Mesenchymal stem cell (in vitro differentiated cells and primary cell): ENCODE measurements at regions not wholly inside any gene's neighbourhood (a gene's known extent, or its start where the extent isn't known, plus 50 kb on each side); places are given as distances from the start of the nearest gene placed in this dataset.

Experiments used
- DNase-seq: peaks from one replicate; pipeline ENCODE4 v3.0.0-alpha.2; 2013
- H2AFZ ChIP-seq: one replicate; pipeline ENCODE4 v1.6.1; 2013; ENCODE audit warnings: low read depth, mild to moderate bottlenecking, control low read depth, inconsistent platforms, low read length, moderate library complexity
- H2AK5ac ChIP-seq: 2 replicates; pipeline ENCODE4 v1.6.1; 2013; ENCODE audit warnings: low read length, moderate library complexity, mild to moderate bottlenecking, inconsistent platforms; ENCODE audit not compliant: severe bottlenecking
- H2BK120ac ChIP-seq: one replicate; pipeline ENCODE4 v1.6.1; 2013; ENCODE audit warnings: low read depth, mild to moderate bottlenecking, inconsistent platforms, low read length, moderate library complexity
- H2BK12ac ChIP-seq, 2 experiments: one replicate each; pipeline ENCODE4 v1.6.1; 2013; ENCODE audit warnings: inconsistent platforms in 2 of 2, low read length in 2 of 2, mild to moderate bottlenecking in 2 of 2, moderate library complexity in 2 of 2, control low read depth in 1 of 2
- H2BK15ac ChIP-seq: one replicate; pipeline ENCODE4 v1.6.1; 2013; ENCODE audit warnings: mild to moderate bottlenecking, low read depth, inconsistent platforms; ENCODE audit not compliant: poor library complexity, severe bottlenecking
- H2BK5ac ChIP-seq: 2 replicates; pipeline ENCODE4 v1.6.1; 2013; ENCODE audit warnings: low read depth, mild to moderate bottlenecking, low read length, control low read depth, inconsistent platforms; ENCODE audit not compliant: poor library complexity, severe bottlenecking
- H3K14ac ChIP-seq, 2 experiments: one replicate each; pipeline ENCODE4 v1.6.1; 2013; ENCODE audit warnings: inconsistent platforms in 2 of 2, low read length in 2 of 2, control low read depth in 1 of 2, mild to moderate bottlenecking in 1 of 2, moderate library complexity in 1 of 2
- H3K18ac ChIP-seq, 2 experiments: one replicate each; pipeline ENCODE4 v1.6.1; 2013; ENCODE audit warnings: inconsistent platforms in 2 of 2, low read length in 2 of 2, control low read depth in 1 of 2, low read depth in 1 of 2, mild to moderate bottlenecking in 1 of 2
- H3K23ac ChIP-seq, 2 experiments: one replicate each; pipeline ENCODE4 v1.6.1; 2013; ENCODE audit warnings: inconsistent platforms in 2 of 2, low read length in 2 of 2, mild to moderate bottlenecking in 2 of 2, moderate library complexity in 2 of 2, control low read depth in 1 of 2
- H3K27ac ChIP-seq: 2 replicates; pipeline ENCODE4 v1.5.1; 2013; ENCODE audit warnings: mild to moderate bottlenecking, moderate library complexity, low read length, control low read depth, inconsistent platforms; ENCODE audit not compliant: poor library complexity, severe bottlenecking
- H3K27me3 ChIP-seq, 2 experiments: 2 replicates each; pipeline versions ENCODE4 v1.6.1 to v1.7.0; 2013; ENCODE audit warnings: low read length in 2 of 2, mild to moderate bottlenecking in 2 of 2, moderate library complexity in 2 of 2, control low read depth in 1 of 2, inconsistent platforms in 1 of 2; ENCODE audit not compliant: control insufficient read depth in 1 of 2, insufficient read depth in 1 of 2
- H3K36me3 ChIP-seq, 2 experiments: 2 replicates each; pipeline versions ENCODE4 v1.6.1 to v1.7.0; 2013; ENCODE audit warnings: low read length in 2 of 2, control low read depth in 1 of 2, inconsistent platforms in 1 of 2, low read depth in 1 of 2, mild to moderate bottlenecking in 1 of 2; ENCODE audit not compliant: insufficient read depth in 2 of 2, control insufficient read depth in 1 of 2
- H3K4ac ChIP-seq, 2 experiments: one replicate each; pipeline ENCODE4 v1.6.1; 2013; ENCODE audit warnings: inconsistent platforms in 2 of 2, low read length in 2 of 2, mild to moderate bottlenecking in 2 of 2, moderate library complexity in 2 of 2, control low read depth in 1 of 2, low read depth in 1 of 2
- H3K4me1 ChIP-seq: 2 replicates; pipeline ENCODE4 v1.6.1; 2013; ENCODE audit warnings: low read depth, low read length, control low read depth; ENCODE audit not compliant: control insufficient read depth, insufficient read depth
- H3K4me2 ChIP-seq: 2 replicates; pipeline ENCODE4 v1.6.1; 2013; ENCODE audit warnings: low read length, mild to moderate bottlenecking, inconsistent platforms; ENCODE audit not compliant: poor library complexity, severe bottlenecking
- H3K4me3 ChIP-seq, 2 experiments: 2 replicates each; pipeline versions ENCODE4 v1.5.1 to v1.7.0; 2013; ENCODE audit warnings: low read length in 2 of 2, mild to moderate bottlenecking in 2 of 2, control low read depth in 1 of 2, low read depth in 1 of 2; ENCODE audit not compliant: insufficient read depth in 1 of 2
- H3K79me1 ChIP-seq: replicated peaks from 2 replicates; pipeline ENCODE4 v1.6.1; 2013; ENCODE audit warnings: mild to moderate bottlenecking, control low read depth, low read length, inconsistent platforms; ENCODE audit not compliant: poor library complexity, severe bottlenecking
- H3K9ac ChIP-seq: 2 replicates; pipeline ENCODE4 v1.7.0; 2013; ENCODE audit warnings: mild to moderate bottlenecking, low read length, moderate library complexity
- H3K9me3 ChIP-seq: 2 replicates; pipeline ENCODE4 v1.7.0; 2013; ENCODE audit warnings: mild to moderate bottlenecking, low read length; ENCODE audit not compliant: control insufficient read depth
- H4K8ac ChIP-seq: one replicate; pipeline ENCODE4 v1.6.1; 2013; ENCODE audit warnings: inconsistent platforms, mild to moderate bottlenecking, low read length, moderate library complexity
- H4K91ac ChIP-seq: one replicate; pipeline ENCODE4 v1.6.1; 2013; ENCODE audit warnings: mild to moderate bottlenecking, low read length, inconsistent platforms
- WGBS: methylation state at CpG from one replicate; pipeline ENCODE4 v1.1.7; 2013; ENCODE audit warnings: mixed read lengths; 5-methylcytosine and 5-hydroxymethylcytosine counted together

- H3K4me1 ChIP-seq: no peaks in the 10 kb centered on the region
- H3K27ac ChIP-seq: no peak overlapping the region
- no peak overlapping the region for H4K8ac ChIP-seq
- H3K14ac ChIP-seq: no peak overlapping the region
- no peaks in the 10 kb centered on the region for H3K79me1 ChIP-seq
- H3K4me2 ChIP-seq: no peak overlapping the region
- no peak overlapping the region for H3K18ac ChIP-seq
- no peak overlapping the region for H3K9ac ChIP-seq
- DNase-seq: no peak
- no peak overlapping the region for H2AFZ ChIP-seq
- H2BK120ac ChIP-seq: no peak overlapping the region
- no peak overlapping the region for H3K23ac ChIP-seq
- no peak overlapping the region for H3K4ac ChIP-seq
- H2BK12ac ChIP-seq: no peak overlapping the region
- no peak overlapping the region for H2AK5ac ChIP-seq
- WGBS: 83% methylated on average over 2 of the region's 2 CpGs
- H3K4me3 ChIP-seq: no peak overlapping the region
- H3K36me3 ChIP-seq: no peaks in the 10 kb centered on the region
- H3K27me3 ChIP-seq: no peaks in the 10 kb centered on the region
- H3K9me3 ChIP-seq: no peaks in the 10 kb centered on the region
- no peak overlapping the region for H2BK5ac ChIP-seq
- no peak overlapping the region for H2BK15ac ChIP-seq
- no peak overlapping the region for H4K91ac ChIP-seq
Observed at GRCh38 chrX:146238173-146238572, 420.5 kb downstream of the SLITRK2 start.

GRCh38 chrX:146241902-146242301 lies 424.3 kb downstream of the SLITRK2 start:
- H3K4me3 ChIP-seq: no peak overlapping the region
- DNase-seq: no peak
- no peaks in the 10 kb centered on the region for H3K36me3 ChIP-seq
- H3K14ac ChIP-seq: no peak overlapping the region
- no peak overlapping the region for H3K4ac ChIP-seq
- H2BK120ac ChIP-seq: no peak overlapping the region
- peaks cover 0 to 3% of the 10 kb centered on the region in 2 experiments for H3K27me3 ChIP-seq
- no peak overlapping the region for H3K23ac ChIP-seq
- H2BK12ac ChIP-seq: no peak overlapping the region
- H2AFZ ChIP-seq: no peak overlapping the region
- H3K9ac ChIP-seq: no peak overlapping the region
- no peak overlapping the region for H3K27ac ChIP-seq
- H3K4me2 ChIP-seq: no peak overlapping the region
- no peak overlapping the region for H2AK5ac ChIP-seq
- H4K8ac ChIP-seq: no peak overlapping the region
- no peak overlapping the region for H3K18ac ChIP-seq
- no peaks in the 10 kb centered on the region for H3K4me1 ChIP-seq
- no peak overlapping the region for H2BK15ac ChIP-seq
- WGBS: 38% methylated on average over 1 of the region's 3 CpGs
- no peaks in the 10 kb centered on the region for H3K9me3 ChIP-seq
- no peaks in the 10 kb centered on the region for H3K79me1 ChIP-seq
- H2BK5ac ChIP-seq: no peak overlapping the region
- H4K91ac ChIP-seq: no peak overlapping the region

- no peak overlapping the region for H3K9ac ChIP-seq
- H3K23ac ChIP-seq: no peak overlapping the region
- no peak overlapping the region for H4K8ac ChIP-seq
- H3K4ac ChIP-seq: no peak overlapping the region
- H2BK15ac ChIP-seq: no peak overlapping the region
- H2AK5ac ChIP-seq: no peak overlapping the region
- no peak overlapping the region for H4K91ac ChIP-seq
- no peak overlapping the region for H2BK5ac ChIP-seq
- no peak overlapping the region for H2BK120ac ChIP-seq
- no peak overlapping the region for H2BK12ac ChIP-seq
- WGBS: 62% methylated on average over 2 of the region's 3 CpGs
- H3K18ac ChIP-seq: no peak overlapping the region
- H3K4me3 ChIP-seq: no peak overlapping the region
- no peaks in the 10 kb centered on the region for H3K36me3 ChIP-seq
- no peaks in the 10 kb centered on the region for H3K9me3 ChIP-seq
- no peaks in the 10 kb centered on the region for H3K79me1 ChIP-seq
- no peak overlapping the region for H3K4me2 ChIP-seq
- no peak overlapping the region for H3K27ac ChIP-seq
- no peak overlapping the region for H3K14ac ChIP-seq
- peaks cover 0 to 3% of the 10 kb centered on the region in 2 experiments for H3K27me3 ChIP-seq
- DNase-seq: no peak
- H2AFZ ChIP-seq: no peak overlapping the region
- H3K4me1 ChIP-seq: no peaks in the 10 kb centered on the region
Observed at GRCh38 chrX:146243041-146243440, 425.4 kb downstream of the SLITRK2 start.

GRCh38 chrX:146259207-146259606 lies 441.6 kb downstream of the SLITRK2 start:
- Histone ChIP-seq H3K9me3 (no peaks in the 10 kb centered on the region), H3K27ac (no peak overlapping the region), H4K91ac (no peak overlapping the region), H3K27me3 (no peaks in the 10 kb centered on the region), H2BK120ac (no peak overlapping the region), H2AFZ (no peak overlapping the region), H2BK12ac (no peak overlapping the region), H3K4me2 (no peak overlapping the region), H3K4me3 (no peak overlapping the region), H3K18ac (no peak overlapping the region), H3K36me3 (no peaks in the 10 kb centered on the region), H3K14ac (no peak overlapping the region), H2BK15ac (no peak overlapping the region), H3K23ac (no peak overlapping the region), H3K79me1 (no peaks in the 10 kb centered on the region), H3K9ac (no peak overlapping the region), H2BK5ac (no peak overlapping the region), H4K8ac (no peak overlapping the region), H3K4ac (no peak overlapping the region), H2AK5ac (no peak overlapping the region), H3K4me1 (no peaks in the 10 kb centered on the region)
- no peak for DNase-seq
- 62% methylated on average over 8 of the region's 18 CpGs for WGBS
